OCI-LY7 (cell line): ENCODE measurements at regions not wholly inside any gene's neighbourhood (a gene's known extent, or its start where the extent isn't known, plus 50 kb on each side); places are given as distances from the start of the nearest gene placed in this dataset.

ENCODE experiments used
- EZH2phosphoT487 ChIP-seq: fragments of 200-600 bp; sonication (generic); IDR thresholded peaks from 2 replicates; pipeline ENCODE4 v1.6.1; 2018; ENCODE audit warnings: low read depth, borderline replicate concordance, mild to moderate bottlenecking, mixed run types, antibody characterized with exemption, low read length, moderate library complexity, mixed read lengths
- TF ChIP-seq, protein P1 (sequence below): fragments of 200-600 bp; sonication (generic); conservative IDR thresholded peaks from 2 replicates; pipeline ENCODE4 v1.5.1; 2014; ENCODE audit warnings: mild to moderate bottlenecking, antibody characterized with exemption, low read length, moderate library complexity, mixed read lengths

DNA sequence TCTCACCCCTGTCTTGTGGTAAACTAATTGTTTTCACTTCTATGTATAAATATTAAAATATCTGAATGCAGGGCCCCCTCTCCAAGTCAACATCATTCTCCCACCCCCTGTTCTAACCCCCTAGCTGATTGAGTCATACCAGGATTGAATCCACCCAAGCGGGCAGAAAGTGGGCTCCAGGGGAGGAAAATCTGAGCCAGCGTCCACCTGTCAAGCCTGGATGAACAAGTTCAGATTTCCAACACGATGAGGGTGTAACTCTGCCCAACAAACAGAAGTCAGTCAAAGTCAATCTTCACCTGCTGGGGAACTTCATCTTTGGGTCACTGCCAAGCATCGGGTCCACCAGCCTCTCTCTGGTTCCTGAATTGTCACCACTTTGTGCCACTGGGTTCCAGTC is 162.9 kb upstream of the CELF2 start:
- TF ChIP-seq, protein P1, sequence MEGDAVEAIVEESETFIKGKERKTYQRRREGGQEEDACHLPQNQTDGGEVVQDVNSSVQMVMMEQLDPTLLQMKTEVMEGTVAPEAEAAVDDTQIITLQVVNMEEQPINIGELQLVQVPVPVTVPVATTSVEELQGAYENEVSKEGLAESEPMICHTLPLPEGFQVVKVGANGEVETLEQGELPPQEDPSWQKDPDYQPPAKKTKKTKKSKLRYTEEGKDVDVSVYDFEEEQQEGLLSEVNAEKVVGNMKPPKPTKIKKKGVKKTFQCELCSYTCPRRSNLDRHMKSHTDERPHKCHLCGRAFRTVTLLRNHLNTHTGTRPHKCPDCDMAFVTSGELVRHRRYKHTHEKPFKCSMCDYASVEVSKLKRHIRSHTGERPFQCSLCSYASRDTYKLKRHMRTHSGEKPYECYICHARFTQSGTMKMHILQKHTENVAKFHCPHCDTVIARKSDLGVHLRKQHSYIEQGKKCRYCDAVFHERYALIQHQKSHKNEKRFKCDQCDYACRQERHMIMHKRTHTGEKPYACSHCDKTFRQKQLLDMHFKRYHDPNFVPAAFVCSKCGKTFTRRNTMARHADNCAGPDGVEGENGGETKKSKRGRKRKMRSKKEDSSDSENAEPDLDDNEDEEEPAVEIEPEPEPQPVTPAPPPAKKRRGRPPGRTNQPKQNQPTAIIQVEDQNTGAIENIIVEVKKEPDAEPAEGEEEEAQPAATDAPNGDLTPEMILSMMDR, result no peak
- no peak for TF ChIP-seq EZH2phosphoT487
